ENCODE measurements at regions not wholly inside any gene's neighbourhood (a gene's known extent, or its start where the extent isn't known, plus 50 kb on each side); places are given as distances from the start of the nearest gene placed in this dataset.

DNA sequence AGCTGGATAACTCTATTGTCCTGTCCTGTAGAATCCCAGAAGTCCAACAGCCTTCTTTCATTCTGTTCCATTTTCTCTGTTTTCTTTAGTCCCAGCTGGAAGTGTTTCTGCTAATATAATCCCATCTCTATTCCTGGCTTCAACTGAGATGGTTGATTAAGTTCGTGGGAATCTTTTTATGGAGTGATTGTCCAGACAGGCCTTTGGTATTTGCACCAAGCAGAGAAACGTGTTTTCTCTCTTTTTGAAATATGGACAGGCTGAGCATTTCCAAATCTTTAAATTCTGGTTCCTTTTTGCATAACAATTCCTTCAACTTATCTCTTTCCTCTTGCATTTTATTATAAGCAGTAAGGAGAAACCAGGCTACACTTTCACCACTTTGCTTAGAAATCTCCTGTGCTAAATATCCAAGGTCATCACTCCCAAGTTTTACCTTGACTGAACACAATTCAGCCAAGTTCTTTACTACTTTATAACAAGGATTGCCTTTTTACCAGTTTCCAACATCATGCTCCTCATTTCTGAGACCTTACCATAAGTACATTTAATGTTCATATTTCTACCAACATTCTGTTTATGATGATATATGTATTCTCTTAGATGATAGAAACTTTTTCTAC, 108.8 kb downstream of the ZFP36L2 start:
- DNase-seq (ENCODE audit: insufficient read length, low spot score, missing footprints) = no peak
- Histone ChIP-seq H3K4me2 (ENCODE audit: insufficient read depth, low read length) (no peak overlapping the region), H3K4me1 (ENCODE audit: insufficient read depth, low read length) (no peaks in the 10 kb centered on the region), H4K20me1 (ENCODE audit: insufficient read depth, low read length) (no peaks in the 10 kb centered on the region), H3K4me3 (ENCODE audit: insufficient read depth, low read length) (no peak overlapping the region), H3K9me3 (ENCODE audit: low read depth, low read length) (no peaks in the 10 kb centered on the region), H3K27me3 (ENCODE audit: insufficient read depth, low read length) (no peaks in the 10 kb centered on the region), H3K36me3 (ENCODE audit: insufficient read depth, low read length) (no peaks in the 10 kb centered on the region), H3K79me2 (ENCODE audit: insufficient read depth, low read length) (no peaks in the 10 kb centered on the region), H3K27ac (ENCODE audit: low read depth, low read length) (no peak overlapping the region), H2AFZ (ENCODE audit: low read length) (no peak overlapping the region)
- TF ChIP-seq CTCF (IDR thresholded peaks at IDR 0.05; ENCODE audit: extremely low read depth, low read depth, low read length) = no peak

- H3K4me1 ChIP-seq (ENCODE audit: insufficient read depth, low read length) = no peaks in the 10 kb centered on the region
- no peaks in the 10 kb centered on the region for H3K36me3 ChIP-seq (ENCODE audit: insufficient read depth, low read length)
- H3K27me3 ChIP-seq (ENCODE audit: insufficient read depth, low read length) = no peaks in the 10 kb centered on the region
- no peak overlapping the region for H3K27ac ChIP-seq (ENCODE audit: low read depth, low read length)
- no peak overlapping the region for H3K4me3 ChIP-seq (ENCODE audit: insufficient read depth, low read length)
- no peaks in the 10 kb centered on the region for H3K9me3 ChIP-seq (ENCODE audit: low read depth, low read length)
- TF ChIP-seq CTCF (IDR thresholded peaks at IDR 0.05; ENCODE audit: extremely low read depth, low read depth, low read length) = no peak
- no peak overlapping the region for H2AFZ ChIP-seq (ENCODE audit: low read length)
- DNase-seq (ENCODE audit: insufficient read length, low spot score, missing footprints) = no peak
- H3K79me2 ChIP-seq (ENCODE audit: insufficient read depth, low read length) = no peaks in the 10 kb centered on the region
- no peak overlapping the region for H3K4me2 ChIP-seq (ENCODE audit: insufficient read depth, low read length)
- H4K20me1 ChIP-seq (ENCODE audit: insufficient read depth, low read length) = no peaks in the 10 kb centered on the region
Measured at GRCh38 chr2:43116988-43117387, 109.4 kb downstream of the ZFP36L2 start.

GRCh38 chr2:43115881-43116280, 110.5 kb downstream of the ZFP36L2 start:
- H3K27me3 ChIP-seq (ENCODE audit: insufficient read depth, low read length) = no peaks in the 10 kb centered on the region
- no peaks in the 10 kb centered on the region for H3K9me3 ChIP-seq (ENCODE audit: low read depth, low read length)
- no peak overlapping the region for H3K4me3 ChIP-seq (ENCODE audit: insufficient read depth, low read length)
- H3K36me3 ChIP-seq (ENCODE audit: insufficient read depth, low read length) = no peaks in the 10 kb centered on the region
- H3K4me2 ChIP-seq (ENCODE audit: insufficient read depth, low read length) = no peak overlapping the region
- H3K4me1 ChIP-seq (ENCODE audit: insufficient read depth, low read length) = no peaks in the 10 kb centered on the region
- TF ChIP-seq CTCF (IDR thresholded peaks at IDR 0.05; ENCODE audit: extremely low read depth, low read depth, low read length) = no peak
- no peaks in the 10 kb centered on the region for H4K20me1 ChIP-seq (ENCODE audit: insufficient read depth, low read length)
- H3K79me2 ChIP-seq (ENCODE audit: insufficient read depth, low read length) = no peaks in the 10 kb centered on the region
- H2AFZ ChIP-seq (ENCODE audit: low read length) = no peak overlapping the region
- H3K27ac ChIP-seq (ENCODE audit: low read depth, low read length) = no peak overlapping the region
- no peak for DNase-seq (ENCODE audit: insufficient read length, low spot score, missing footprints)

DNA sequence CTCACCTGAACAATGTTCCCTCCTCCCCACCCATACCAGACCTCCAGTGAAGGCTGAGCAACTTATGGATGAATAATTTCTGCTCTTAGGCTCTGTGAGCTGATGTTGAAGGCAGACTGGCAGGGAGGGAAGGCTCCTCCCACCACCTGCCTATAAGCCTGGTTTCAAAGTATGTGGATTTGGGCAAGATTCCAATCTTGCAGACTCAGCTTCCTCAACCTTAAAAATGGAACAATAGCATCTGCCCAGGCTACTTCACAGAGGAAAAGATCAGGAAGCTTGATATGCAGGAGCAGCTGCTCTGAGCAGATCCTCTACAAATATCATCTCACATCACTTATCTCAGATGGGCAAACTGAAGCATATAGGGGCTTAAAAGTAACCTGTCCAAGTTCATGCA, 112.2 kb downstream of the ZFP36L2 start:
- no peak for DNase-seq (ENCODE audit: insufficient read length, low spot score, missing footprints)
- H2AFZ ChIP-seq (ENCODE audit: low read length) = no peak overlapping the region
- no peaks in the 10 kb centered on the region for H4K20me1 ChIP-seq (ENCODE audit: insufficient read depth, low read length)
- no peak for TF ChIP-seq CTCF (IDR thresholded peaks at IDR 0.05; ENCODE audit: extremely low read depth, low read depth, low read length)
- H3K27ac ChIP-seq (ENCODE audit: low read depth, low read length) = no peak overlapping the region
- no peaks in the 10 kb centered on the region for H3K79me2 ChIP-seq (ENCODE audit: insufficient read depth, low read length)
- H3K27me3 ChIP-seq (ENCODE audit: insufficient read depth, low read length) = no peaks in the 10 kb centered on the region
- H3K4me2 ChIP-seq (ENCODE audit: insufficient read depth, low read length) = no peak overlapping the region
- H3K36me3 ChIP-seq (ENCODE audit: insufficient read depth, low read length) = no peaks in the 10 kb centered on the region
- peaks cover 8% of the 10 kb centered on the region for H3K4me1 ChIP-seq (ENCODE audit: insufficient read depth, low read length)
- no peak overlapping the region for H3K4me3 ChIP-seq (ENCODE audit: insufficient read depth, low read length)
- no peaks in the 10 kb centered on the region for H3K9me3 ChIP-seq (ENCODE audit: low read depth, low read length)

Measured in osteoblast (primary cell).